ENCODE measurements at regions not wholly inside any gene's neighbourhood (a gene's known extent, or its start where the extent isn't known, plus 50 kb on each side); places are given as distances from the start of the nearest gene placed in this dataset.
A peak's percentile ranks its signal among the peaks of the same experiment; 100 is the strongest.
"Not testable (repeated sequence)": the region's sequence is repeated elsewhere in the genome, so short reads cannot be mapped to it uniquely, and the experiment has no call there.

- TF ChIP-seq CTCF (IDR thresholded peaks at IDR 0.05) (no peak), POLR2A (IDR thresholded peaks at IDR 0.05) (no peak)
- H3K4me3 ChIP-seq (ENCODE audit: low read depth, poor library complexity, severe bottlenecking), result no peak overlapping the region
- peak in 1 of 2 donors; percentile 36 for DNase-seq (ENCODE audit: low spot score in 2 of 2)
- WGBS, 2 donors, result 92 to 98% methylated on average over 4 of the region's 4 CpGs
- intact Hi-C loops (cut with DNase I; ENCODE audit: low total_unique reads), result no loop called here
Measured at GRCh38 chr1:109846846-109847245, 63.8 kb upstream of the CSF1 start.

- no peak overlapping the region for H3K4me3 ChIP-seq (ENCODE audit: low read depth, poor library complexity, severe bottlenecking)
- intact Hi-C loops (cut with DNase I; ENCODE audit: low total_unique reads), result no loop called here
- WGBS, 2 donors, result 88 to 92% methylated on average over 3 of the region's 3 CpGs
- no peak for TF ChIP-seq POLR2A (IDR thresholded peaks at IDR 0.05)
- no peak for TF ChIP-seq CTCF (IDR thresholded peaks at IDR 0.05)
- DNase-seq (ENCODE audit: low spot score in 2 of 2), result no peak
Measured at GRCh38 chr1:109846162-109846561, 64.5 kb upstream of the CSF1 start.

- H3K4me3 ChIP-seq (ENCODE audit: low read depth, poor library complexity, severe bottlenecking), result no peak overlapping the region
- peak in 1 of 2 donors; percentile 0 for DNase-seq (ENCODE audit: low spot score in 2 of 2)
- 92 to 94% methylated on average over 3 of the region's 3 CpGs for WGBS, 2 donors
- intact Hi-C loops (cut with DNase I; ENCODE audit: low total_unique reads), result no loop called here
- TF ChIP-seq CTCF (IDR thresholded peaks at IDR 0.05), result no peak
- TF ChIP-seq POLR2A (IDR thresholded peaks at IDR 0.05), result no peak
Measured at GRCh38 chr1:109845658-109846057, 65.0 kb upstream of the CSF1 start.

- intact Hi-C loops (cut with DNase I; ENCODE audit: low total_unique reads), result no loop called here
- TF ChIP-seq POLR2A (IDR thresholded peaks at IDR 0.05), result no peak
- TF ChIP-seq CTCF (IDR thresholded peaks at IDR 0.05), result no peak
- WGBS, 2 donors, result 87 to 100% methylated on average over 2 of the region's 2 CpGs
- H3K4me3 ChIP-seq (ENCODE audit: low read depth, poor library complexity, severe bottlenecking), result no peak overlapping the region
- no peak for DNase-seq (ENCODE audit: low spot score in 2 of 2)
Measured at GRCh38 chr1:109844609-109845008, 66.0 kb upstream of the CSF1 start.

- TF ChIP-seq POLR2A (IDR thresholded peaks at IDR 0.05), result no peak
- TF ChIP-seq CTCF (IDR thresholded peaks at IDR 0.05), result no peak
- no peak overlapping the region for H3K4me3 ChIP-seq (ENCODE audit: low read depth, poor library complexity, severe bottlenecking)
- DNase-seq (ENCODE audit: low spot score in 2 of 2), result no peak
- intact Hi-C loops (cut with DNase I; ENCODE audit: low total_unique reads), result no loop called here
- WGBS, 2 donors, result 71 to 76% methylated on average over 5 of the region's 5 CpGs
Measured at GRCh38 chr1:109840011-109840629, 70.5 kb upstream of the CSF1 start.

GRCh38 chr1:109839276-109839675, 71.4 kb upstream of the CSF1 start:
- H3K4me3 ChIP-seq (ENCODE audit: low read depth, poor library complexity, severe bottlenecking); intact Hi-C loops (cut with DNase I; ENCODE audit: low total_unique reads): not testable (repeated sequence)
- peak in 1 of 2 donors; percentile 2 for DNase-seq (ENCODE audit: low spot score in 2 of 2)
- 61 to 78% methylated on average over 1 of the region's 1 CpG for WGBS, 2 donors

All from lower leg skin (tissue), 4 donors.